CD14-positive monocyte (primary cell): ENCODE measurements at regions not wholly inside any gene's neighbourhood (a gene's known extent, or its start where the extent isn't known, plus 50 kb on each side); places are given as distances from the start of the nearest gene placed in this dataset.

ENCODE experiments used
- DNase-seq, 3 donors: peaks; one replicate each; pipeline ENCODE4 v3.0.0-alpha.2; 2011 to 2022
- H2AFZ ChIP-seq: 2 replicates; pipeline ENCODE4 v1.6.0; 2012; ENCODE audit warnings: mild to moderate bottlenecking, low read depth, low read length, inconsistent platforms; ENCODE audit not compliant: insufficient read depth, poor library complexity, severe bottlenecking
- H3K27ac ChIP-seq, 2 donors: 1 replicate in 1 of 2; 2 replicates in 1 of 2; pipeline ENCODE4 v1.5.1; 2012 to 2013; ENCODE audit warnings: low read length in 2 of 2, control low read depth in 1 of 2, inconsistent platforms in 1 of 2, low read depth in 1 of 2, mild to moderate bottlenecking in 1 of 2
- H3K27me3 ChIP-seq, 2 donors: one replicate each; pipeline versions ENCODE4 v1.6.0 to v1.6.1; 2011 to 2013; ENCODE audit warnings: low read length in 2 of 2; ENCODE audit not compliant: control insufficient read depth in 2 of 2, insufficient read depth in 2 of 2
- H3K36me3 ChIP-seq, 2 donors: replicated peaks in 1 of 2; 1 replicate in 1 of 2; 2 replicates in 1 of 2; pipeline versions ENCODE4 v1.5.1 to v1.6.1; 2012 to 2013; ENCODE audit warnings: low read length in 2 of 2, control low read depth in 1 of 2, inconsistent platforms in 1 of 2, mild to moderate bottlenecking in 1 of 2; ENCODE audit not compliant: insufficient read depth in 2 of 2, control insufficient read depth in 1 of 2
- H3K4me1 ChIP-seq, 2 donors: 1 replicate in 1 of 2; 2 replicates in 1 of 2; pipeline versions ENCODE4 v1.5.1 to v1.6.1; 2012 to 2013; ENCODE audit warnings: low read length in 2 of 2, control low read depth in 1 of 2, inconsistent platforms in 1 of 2, mild to moderate bottlenecking in 1 of 2, moderate library complexity in 1 of 2; ENCODE audit not compliant: insufficient read depth in 2 of 2, control insufficient read depth in 1 of 2
- H3K4me2 ChIP-seq: replicated peaks from 2 replicates; pipeline ENCODE3; 2012; ENCODE audit warnings: low read length, moderate library complexity, mild to moderate bottlenecking; ENCODE audit not compliant: poor library complexity, severe bottlenecking; ENCODE audit errors: extremely low read depth
- H3K4me3 ChIP-seq, 3 experiments: fragments of 200-600 bp in 1 of 3; sonication (generic) in 1 of 3; replicated peaks in 1 of 3; 1 replicate in 2 of 3; 2 replicates in 1 of 3; pipeline ENCODE4 v1.5.1; 2011 to 2013; ENCODE audit warnings: low read length in 3 of 3, mild to moderate bottlenecking in 3 of 3, control low read depth in 2 of 3, low read depth in 2 of 3, inconsistent platforms in 1 of 3, moderate library complexity in 1 of 3
- H3K79me2 ChIP-seq: 2 replicates; pipeline ENCODE4 v1.6.0; 2012; ENCODE audit warnings: mild to moderate bottlenecking, control low read depth, inconsistent platforms, low read length, moderate library complexity; ENCODE audit not compliant: insufficient read depth
- H3K9ac ChIP-seq: 2 replicates; pipeline ENCODE4 v1.6.0; 2017; ENCODE audit warnings: low read length, mild to moderate bottlenecking; ENCODE audit not compliant: insufficient read depth, poor library complexity, severe bottlenecking
- H3K9me3 ChIP-seq, 2 donors: replicated peaks in 1 of 2; 1 replicate in 1 of 2; 2 replicates in 1 of 2; pipeline versions ENCODE4 v1.5.1 to v1.6.1; 2012 to 2013; ENCODE audit warnings: low read length in 2 of 2, control low read depth in 1 of 2; ENCODE audit not compliant: control insufficient read depth in 1 of 2, insufficient read depth in 1 of 2
- H4K20me1 ChIP-seq: 2 replicates; pipeline ENCODE4 v1.6.0; 2012; ENCODE audit warnings: mild to moderate bottlenecking, low read length, control low read depth, moderate library complexity; ENCODE audit not compliant: insufficient read depth
- H3K27ac Mint-ChIP-seq, 7 donors: one replicate each; pipeline ENCODE4 v1.8.0; 2020; ENCODE audit warnings: mild to moderate bottlenecking in 7 of 7, mixed read lengths in 7 of 7, moderate library complexity in 6 of 7, inconsistent platforms in 2 of 7
- H3K27me3 Mint-ChIP-seq, 3 donors: one replicate each; pipeline ENCODE4 v1.8.0; 2021 to 2022; ENCODE audit warnings: low read depth in 3 of 3, mild to moderate bottlenecking in 3 of 3, mixed read lengths in 3 of 3, moderate library complexity in 3 of 3, inconsistent platforms in 1 of 3
- H3K36me3 Mint-ChIP-seq, 2 donors: one replicate each; pipeline ENCODE4 v1.8.0; 2020; ENCODE audit warnings: mixed read lengths in 2 of 2, inconsistent platforms in 1 of 2, mild to moderate bottlenecking in 1 of 2
- H3K4me1 Mint-ChIP-seq: one replicate; pipeline ENCODE4 v1.8.0; 2020; ENCODE audit warnings: mild to moderate bottlenecking, mixed read lengths
- H3K4me3 Mint-ChIP-seq, 2 donors: one replicate each; pipeline ENCODE4 v1.8.0; 2020; ENCODE audit warnings: mild to moderate bottlenecking in 2 of 2, mixed read lengths in 2 of 2, moderate library complexity in 1 of 2
- H3K9me3 Mint-ChIP-seq, 7 donors: one replicate each; pipeline ENCODE4 v1.8.0; 2020 to 2022; ENCODE audit warnings: mixed read lengths in 7 of 7, mild to moderate bottlenecking in 6 of 7, moderate library complexity in 6 of 7, inconsistent platforms in 2 of 7
- CTCF ChIP-seq: fragments of 200-600 bp; IDR thresholded peaks from one replicate; pipeline ENCODE4 v1.8.0; 2022; ENCODE audit warnings: antibody characterized with exemption, mild to moderate bottlenecking
- WGBS: methylation state at CpG from one replicate; pipeline ENCODE4 v1.1.5; 2013; ENCODE audit warnings: missing lambda C conversion rate; ENCODE audit not compliant: insufficient coverage; 5-methylcytosine and 5-hydroxymethylcytosine counted together
- intact Hi-C, 2 donors: fragments of 100-400 bp; cut with micrococcal nuclease; formaldehyde crosslinking; loops; one replicate each; pipeline versions ENCODE4 v1.15.0 to v1.15.1; 2023

DNA sequence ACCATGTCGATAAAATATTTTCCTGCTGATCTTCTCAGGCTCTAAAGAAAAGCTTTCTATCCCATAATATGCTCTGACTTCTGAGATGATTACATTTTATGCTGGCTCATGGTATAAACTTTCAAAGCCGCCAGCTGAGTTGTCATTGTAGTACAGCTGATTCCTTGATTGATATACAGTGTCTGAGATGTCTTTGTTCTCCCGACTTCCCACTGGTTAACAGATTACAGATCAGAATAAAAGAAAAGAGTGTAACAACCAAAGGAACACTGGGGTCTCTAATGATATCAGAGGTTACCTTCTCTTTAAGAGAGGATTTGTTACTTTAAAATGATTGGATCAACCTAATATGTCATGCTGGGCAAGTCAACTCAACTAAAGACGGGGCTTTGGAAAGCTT is 485.4 kb upstream of the LRRC7 start:
- no peaks in the 10 kb centered on the region for H3K27me3 Mint-ChIP-seq

GRCh38 chr1:69086148-69086547 is 481.6 kb upstream of the LRRC7 start:
- peaks cover 0 to 2% (median 0%) of the 10 kb centered on the region in 7 donors for H3K9me3 Mint-ChIP-seq
- H3K36me3 Mint-ChIP-seq, result no peaks in the 10 kb centered on the region
- no peaks in the 10 kb centered on the region for H3K27me3 ChIP-seq
- intact Hi-C loops, result no loop called here
- H3K36me3 ChIP-seq, result no peaks in the 10 kb centered on the region
- no peak overlapping the region for H3K27ac ChIP-seq
- no peak overlapping the region for H3K4me3 ChIP-seq
- H3K4me2 ChIP-seq, result no peak overlapping the region
- H3K79me2 ChIP-seq, result no peaks in the 10 kb centered on the region
- no peaks in the 10 kb centered on the region for H3K4me1 ChIP-seq
- H3K4me1 Mint-ChIP-seq, result no peaks in the 10 kb centered on the region
- no peaks in the 10 kb centered on the region for H3K27me3 Mint-ChIP-seq
- no peak overlapping the region for H2AFZ ChIP-seq
- peaks cover under 1 to 16% of the 10 kb centered on the region in 2 donors for H3K9me3 ChIP-seq
- no peak overlapping the region for H3K27ac Mint-ChIP-seq
- H4K20me1 ChIP-seq, result no peaks in the 10 kb centered on the region
- H3K4me3 Mint-ChIP-seq, result no peak overlapping the region
- no peak for DNase-seq
- no peak overlapping the region for H3K9ac ChIP-seq
- no peak for TF ChIP-seq CTCF

More for the DNA sequence above, 485.4 kb upstream of the LRRC7 start:
- no peaks in the 10 kb centered on the region for H3K79me2 ChIP-seq
- H3K9ac ChIP-seq, result no peak overlapping the region
- no peak overlapping the region for H3K4me3 ChIP-seq
- H3K4me1 Mint-ChIP-seq, result no peaks in the 10 kb centered on the region
- H3K9me3 Mint-ChIP-seq, result peaks cover 0 to 5% (median 2%) of the 10 kb centered on the region in 7 donors
- no peak overlapping the region for H3K4me2 ChIP-seq
- H3K27me3 ChIP-seq, result no peaks in the 10 kb centered on the region
- no peak overlapping the region for H3K27ac ChIP-seq
- H3K4me3 Mint-ChIP-seq, result no peak overlapping the region
- H3K4me1 ChIP-seq, result no peaks in the 10 kb centered on the region
- intact Hi-C loops, result no loop called here
- no peak overlapping the region for H2AFZ ChIP-seq
- no peaks in the 10 kb centered on the region for H3K36me3 ChIP-seq
- WGBS, result 67% methylated on average over 1 of the region's 4 CpGs
- no peaks in the 10 kb centered on the region for H3K36me3 Mint-ChIP-seq
- no peaks in the 10 kb centered on the region for H3K9me3 ChIP-seq
- no peaks in the 10 kb centered on the region for H4K20me1 ChIP-seq
- DNase-seq, result no peak
- no peak overlapping the region for H3K27ac Mint-ChIP-seq
- no peak for TF ChIP-seq CTCF
